ENCODE measurements at regions not wholly inside any gene's neighbourhood (a gene's known extent, or its start where the extent isn't known, plus 50 kb on each side); places are given as distances from the start of the nearest gene placed in this dataset.

GRCh38 chr10:104557966-104558365 lies 83.1 kb upstream of the SORCS3 start:
- intact Hi-C loops (cut with DNase I; ENCODE audit: low total_unique reads): no loop called here
- 73 to 74% methylated on average over 6 of the region's 6 CpGs for WGBS, 2 donors
- no peak overlapping the region for H3K4me3 ChIP-seq (ENCODE audit: low read depth, poor library complexity, severe bottlenecking)
- DNase-seq (ENCODE audit: low spot score in 2 of 2): no peak
- TF ChIP-seq CTCF (IDR thresholded peaks at IDR 0.05) (no peak), POLR2A (IDR thresholded peaks at IDR 0.05) (no peak)

- no peak overlapping the region for H3K4me3 ChIP-seq (ENCODE audit: low read depth, poor library complexity, severe bottlenecking)
- WGBS, 2 donors: 47 to 53% methylated on average over 5 of the region's 5 CpGs
- TF ChIP-seq POLR2A (IDR thresholded peaks at IDR 0.05): no peak
- TF ChIP-seq CTCF (IDR thresholded peaks at IDR 0.05): no peak
- DNase-seq (ENCODE audit: low spot score in 2 of 2): no peak
- intact Hi-C loops (cut with DNase I; ENCODE audit: low total_unique reads): no loop called here
These were observed 81.2 kb upstream of the SORCS3 start for GRCh38 chr10:104559935-104560334.

- WGBS, 2 donors: 79 to 83% methylated on average over 1 of the region's 1 CpG
- intact Hi-C loops (cut with DNase I; ENCODE audit: low total_unique reads): no loop called here
- H3K4me3 ChIP-seq (ENCODE audit: low read depth, poor library complexity, severe bottlenecking): no peak overlapping the region
- TF ChIP-seq CTCF (IDR thresholded peaks at IDR 0.05) (no peak), POLR2A (IDR thresholded peaks at IDR 0.05) (no peak)
- DNase-seq (ENCODE audit: low spot score in 2 of 2): no peak
These were observed 78.0 kb upstream of the SORCS3 start for GRCh38 chr10:104563051-104563450.

- no peak for DNase-seq (ENCODE audit: low spot score in 2 of 2)
- no peak for TF ChIP-seq CTCF (IDR thresholded peaks at IDR 0.05)
- no peak for TF ChIP-seq POLR2A (IDR thresholded peaks at IDR 0.05)
- intact Hi-C loops (cut with DNase I; ENCODE audit: low total_unique reads): no loop called here
These were observed 77.5 kb upstream of the SORCS3 start for GRCh38 chr10:104563548-104563947.

GRCh38 chr10:104574427-104574826 lies 66.7 kb upstream of the SORCS3 start:
- WGBS, 2 donors: 76 to 100% methylated on average over 1 of the region's 1 CpG

More at GRCh38 chr10:104563548-104563947, 77.5 kb upstream of the SORCS3 start:
- no peak overlapping the region for H3K4me3 ChIP-seq (ENCODE audit: low read depth, poor library complexity, severe bottlenecking)

More at GRCh38 chr10:104574427-104574826, 66.7 kb upstream of the SORCS3 start:
- no peak for TF ChIP-seq POLR2A (IDR thresholded peaks at IDR 0.05)
- no peak for TF ChIP-seq CTCF (IDR thresholded peaks at IDR 0.05)
- no peak for DNase-seq (ENCODE audit: low spot score in 2 of 2)
- intact Hi-C loops (cut with DNase I; ENCODE audit: low total_unique reads): no loop called here
- no peak overlapping the region for H3K4me3 ChIP-seq (ENCODE audit: low read depth, poor library complexity, severe bottlenecking)
